C4-2B (cell line): ENCODE measurements at regions not wholly inside any gene's neighbourhood (a gene's known extent, or its start where the extent isn't known, plus 50 kb on each side); places are given as distances from the start of the nearest gene placed in this dataset.

Experiments used
- ZFX ChIP-seq: fragments of 450-650 bp; IDR thresholded peaks from 2 replicates; pipeline ENCODE4 v1.6.1; 2017
- TF ChIP-seq, protein P1 (sequence below): fragments of 450-650 bp; conservative IDR thresholded peaks from 2 replicates; pipeline ENCODE4 v1.5.1; 2017; ENCODE audit warnings: mild to moderate bottlenecking

DNA sequence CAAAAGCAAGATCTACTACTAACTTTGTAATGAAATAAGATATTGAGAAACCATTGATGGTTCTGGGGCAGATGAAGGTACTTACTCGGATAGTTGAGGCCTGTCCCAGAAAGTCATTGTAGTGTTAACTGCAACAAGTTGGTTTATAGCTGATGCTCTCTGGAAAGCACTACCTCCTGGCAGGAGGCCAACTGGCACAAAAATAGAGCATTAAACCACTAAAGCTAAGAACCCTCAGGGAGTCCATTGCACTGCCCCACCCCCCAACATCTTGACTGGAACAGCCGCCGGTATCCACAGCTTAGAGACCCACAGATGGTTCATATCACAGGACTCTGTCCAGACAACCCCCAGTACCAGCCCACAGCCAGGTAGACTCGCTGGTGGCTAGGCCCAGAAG lies 552.5 kb upstream of the CRIM1 start:
- TF ChIP-seq, protein P1, sequence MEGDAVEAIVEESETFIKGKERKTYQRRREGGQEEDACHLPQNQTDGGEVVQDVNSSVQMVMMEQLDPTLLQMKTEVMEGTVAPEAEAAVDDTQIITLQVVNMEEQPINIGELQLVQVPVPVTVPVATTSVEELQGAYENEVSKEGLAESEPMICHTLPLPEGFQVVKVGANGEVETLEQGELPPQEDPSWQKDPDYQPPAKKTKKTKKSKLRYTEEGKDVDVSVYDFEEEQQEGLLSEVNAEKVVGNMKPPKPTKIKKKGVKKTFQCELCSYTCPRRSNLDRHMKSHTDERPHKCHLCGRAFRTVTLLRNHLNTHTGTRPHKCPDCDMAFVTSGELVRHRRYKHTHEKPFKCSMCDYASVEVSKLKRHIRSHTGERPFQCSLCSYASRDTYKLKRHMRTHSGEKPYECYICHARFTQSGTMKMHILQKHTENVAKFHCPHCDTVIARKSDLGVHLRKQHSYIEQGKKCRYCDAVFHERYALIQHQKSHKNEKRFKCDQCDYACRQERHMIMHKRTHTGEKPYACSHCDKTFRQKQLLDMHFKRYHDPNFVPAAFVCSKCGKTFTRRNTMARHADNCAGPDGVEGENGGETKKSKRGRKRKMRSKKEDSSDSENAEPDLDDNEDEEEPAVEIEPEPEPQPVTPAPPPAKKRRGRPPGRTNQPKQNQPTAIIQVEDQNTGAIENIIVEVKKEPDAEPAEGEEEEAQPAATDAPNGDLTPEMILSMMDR, result no peak
- TF ChIP-seq ZFX, result no peak
